ENCODE measurements at regions not wholly inside any gene's neighbourhood (a gene's known extent, or its start where the extent isn't known, plus 50 kb on each side); places are given as distances from the start of the nearest gene placed in this dataset.

GRCh38 chr4:54545663-54546424 lies 111.9 kb upstream of the KIT start (continued):
- no peak for TF ChIP-seq MAZ (IDR thresholded peaks at IDR 0.05; ENCODE audit: borderline replicate concordance, low read depth, low read length)

GRCh38 chr4:54547299-54548097 lies 110.3 kb upstream of the KIT start:
- Histone ChIP-seq H4K91ac (ENCODE audit: insufficient read depth, low read depth, low read length) (0 out of 2 replicates have a peak overlapping the region, but pooled peaks have one; percentile 2), H3K9ac (ENCODE audit: low read depth, low read length) (no peak overlapping the region), H3K4me3 (ENCODE audit: insufficient read depth, low read depth, low read length) (no peak overlapping the region), H3K56ac (ENCODE audit: extremely low read depth, insufficient read depth, low read length) (no peak overlapping the region; the same call in 1 of the 2 replicates), H2AFZ (replicated peaks; ENCODE audit: low read length, poor library complexity) (peak overlapping the region; percentile 55), H3K27me3 (ENCODE audit: control insufficient read depth, insufficient read depth, low read length) (no peaks in the 10 kb centered on the region), H3K18ac (ENCODE audit: low read depth, low read length) (no peak overlapping the region), H2BK120ac (ENCODE audit: low read depth, low read length) (peak overlapping the region; percentile 73), H2BK5ac (ENCODE audit: low read depth, low read length, poor library complexity, severe bottlenecking) (no peak overlapping the region), H3K9me1 (ENCODE audit: insufficient read depth, low read length) (peaks cover 1% of the 10 kb centered on the region; the same call in 1 of the 2 replicates), H3K27ac (ENCODE audit: insufficient read depth, low read length) (no peak overlapping the region), H4K8ac (ENCODE audit: low read depth in 2 of 2, low read length in 2 of 2) (no peak overlapping the region; a peak in 1 of 4 replicates), H4K20me1 (ENCODE audit: insufficient read depth, low read length) (no peaks in the 10 kb centered on the region), H2AK5ac (ENCODE audit: low read depth, low read length) (no peak overlapping the region), H3K79me1 (ENCODE audit: low read depth in 1 of 2, low read length in 2 of 2) (no peaks in the 10 kb centered on the region), H3K4ac (ENCODE audit: low read depth, low read length) (peak overlapping the region; percentile 11), H3K36me3 (ENCODE audit: control insufficient read depth, insufficient read depth, low read length) (no peaks in the 10 kb centered on the region), H3K14ac (replicated peaks; ENCODE audit: low read depth, low read length) (peak overlapping the region; percentile 31; the same call in 1 of the 2 replicates), H4K5ac (ENCODE audit: low read depth, low read length) (no peak overlapping the region), H2AK9ac (replicated peaks; ENCODE audit: low read depth, low read length, poor library complexity) (no peak overlapping the region), H2BK20ac (ENCODE audit: low read depth, low read length) (peak overlapping the region; percentile 16), H3K4me1 (ENCODE audit: control insufficient read depth, insufficient read depth, low read length) (peaks cover 9% of the 10 kb centered on the region), H3K23ac (ENCODE audit: low read depth, low read length) (peak overlapping the region; percentile 50; the same call in 1 of the 2 replicates), H3K9me3 (ENCODE audit: control insufficient read depth, insufficient read depth, low read length) (no peaks in the 10 kb centered on the region), H3K4me2 (ENCODE audit: low read depth, low read length) (peak overlapping the region; percentile 14; the same call in 1 of the 2 replicates), H2BK15ac (ENCODE audit: low read depth, low read length) (peak overlapping the region; percentile 67; the same call in 1 of the 3 replicates)
- in situ Hi-C loops (cut with MboI; ENCODE audit: low sequenced_read_pairs): no loop called here
- intact Hi-C loops (cut with micrococcal nuclease): no loop called here
- ATAC-seq (ENCODE audit: low read depth): no peak
- BruUV-seq (replicated peaks): no TSS peak
- ChIA-PET POLR2A (ENCODE audit: unreplicated experiment) (no interaction called here), CTCF (interaction anchor here (1.4 kb wide), 1 partner anchor 39 kb away, joined by 3 read pairs; no protein-coding TSS in a partner anchor)
- TF ChIP-seq CHD1 (IDR thresholded peaks at IDR 0.05; ENCODE audit: low read depth, low read length) (no peak), RFX5 (IDR thresholded peaks at IDR 0.05; ENCODE audit: low read depth, low read length) (no peak), NFE2L2 (IDR thresholded peaks at IDR 0.05; ENCODE audit: low read depth, low read length) (no peak), RAD21 (IDR thresholded peaks at IDR 0.05; ENCODE audit: low read length) (no peak)
- DNase-seq: no peak
- 80% methylated on average over 1 of the region's 7 CpGs; no CpG with 5 or more reads in 1 of the 2 experiments for WGBS, 2 experiments (ENCODE audit: extremely low coverage in 2 of 2, insufficient read length in 1 of 2)
- dilution Hi-C loops (cut with HindIII; ENCODE audit: low sequenced_read_pairs, unreplicated experiment): no loop called here

Data from IMR-90 (cell line).